Renal cortical epithelial cell (primary cell): ENCODE measurements at regions not wholly inside any gene's neighbourhood (a gene's known extent, or its start where the extent isn't known, plus 50 kb on each side); places are given as distances from the start of the nearest gene placed in this dataset.
"Not testable (repeated sequence)": the region's sequence is repeated elsewhere in the genome, so short reads cannot be mapped to it uniquely, and the experiment has no call there.

Experiments used
- DNase-seq: peaks from one replicate; pipeline ENCODE4 v3.0.0-alpha.2; 2011; ENCODE audit warnings: low read depth

DNA sequence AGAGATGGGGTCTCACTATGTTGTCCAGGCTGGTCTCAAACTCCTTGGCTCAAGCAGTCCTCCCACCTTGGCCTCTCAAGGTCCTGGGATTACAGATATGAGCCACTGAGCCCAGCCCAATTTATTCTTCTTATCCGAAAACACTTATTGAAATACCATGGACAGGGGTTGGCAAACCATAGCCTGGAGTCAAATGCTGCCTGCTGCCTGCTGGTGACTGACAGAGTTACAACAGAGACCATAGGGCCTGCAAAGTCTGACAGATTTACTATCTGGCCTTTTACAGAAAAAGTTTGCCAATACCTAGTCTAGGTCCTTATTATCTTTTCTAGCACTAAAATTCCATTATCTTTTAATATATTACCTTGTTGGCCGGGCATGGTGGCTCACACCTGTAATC lies 87.1 kb upstream of the ZNF281 start:
- DNase-seq = no peak

DNA sequence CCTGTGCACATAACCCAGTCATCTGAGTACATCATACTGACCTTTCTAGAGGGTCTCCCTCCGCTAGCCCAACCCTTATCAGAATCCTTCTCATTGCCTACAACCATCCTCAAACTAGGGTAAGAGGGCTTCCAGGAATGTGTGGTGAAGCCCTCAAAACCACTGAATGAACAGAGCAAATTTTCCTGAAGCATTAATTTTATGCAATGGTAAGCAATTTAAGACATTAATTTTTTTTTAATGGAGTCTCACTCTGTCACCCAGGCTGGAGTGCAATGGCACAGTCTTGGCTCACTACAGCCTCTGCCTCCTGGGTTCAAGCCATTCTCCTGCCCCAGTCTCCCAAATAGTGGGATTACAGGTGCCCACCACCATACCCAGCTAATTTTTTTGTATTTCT lies 86.1 kb upstream of the ZNF281 start:
- no peak for DNase-seq

- peak; percentile 68 for DNase-seq
Measured at GRCh38 chr1:200493344-200493743, 83.5 kb upstream of the ZNF281 start.

DNA sequence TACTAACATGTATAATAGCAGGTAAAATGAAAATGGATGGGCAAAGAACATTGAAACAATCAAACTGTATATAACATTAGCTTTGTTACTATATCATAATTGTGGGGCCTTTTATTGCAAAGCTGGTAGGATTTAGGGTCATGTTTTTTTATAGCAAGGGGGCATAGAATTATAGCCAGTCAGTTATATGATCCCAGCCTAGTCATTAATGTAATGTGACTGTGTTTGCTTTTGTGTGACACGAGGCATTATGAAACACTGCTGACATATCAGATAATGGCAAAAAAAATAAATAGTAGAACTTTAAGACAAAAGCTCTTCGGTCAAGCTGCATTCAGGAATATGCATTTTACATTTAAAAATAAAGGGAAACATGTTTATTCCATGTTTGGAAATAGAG lies 81.3 kb upstream of the ZNF281 start:
- no peak for DNase-seq

DNA sequence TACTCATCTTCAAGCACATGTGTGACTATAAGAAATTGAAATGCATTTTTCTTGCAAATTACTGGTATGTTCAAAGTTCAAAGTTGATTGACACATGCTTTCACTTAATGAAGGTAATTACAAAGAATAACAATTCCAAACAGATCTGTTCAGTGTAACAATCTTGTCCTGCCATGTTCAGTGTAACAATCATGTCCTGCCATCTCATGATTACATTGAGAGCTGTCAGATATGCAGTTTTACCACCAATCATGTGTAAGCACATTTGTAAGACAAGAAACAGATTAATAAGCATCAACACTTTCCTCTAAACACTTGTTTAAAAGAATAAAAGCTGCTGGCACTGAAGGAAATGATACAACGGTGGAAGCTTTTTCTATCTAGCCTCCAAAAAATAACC lies 80.3 kb upstream of the ZNF281 start:
- no peak for DNase-seq

DNA sequence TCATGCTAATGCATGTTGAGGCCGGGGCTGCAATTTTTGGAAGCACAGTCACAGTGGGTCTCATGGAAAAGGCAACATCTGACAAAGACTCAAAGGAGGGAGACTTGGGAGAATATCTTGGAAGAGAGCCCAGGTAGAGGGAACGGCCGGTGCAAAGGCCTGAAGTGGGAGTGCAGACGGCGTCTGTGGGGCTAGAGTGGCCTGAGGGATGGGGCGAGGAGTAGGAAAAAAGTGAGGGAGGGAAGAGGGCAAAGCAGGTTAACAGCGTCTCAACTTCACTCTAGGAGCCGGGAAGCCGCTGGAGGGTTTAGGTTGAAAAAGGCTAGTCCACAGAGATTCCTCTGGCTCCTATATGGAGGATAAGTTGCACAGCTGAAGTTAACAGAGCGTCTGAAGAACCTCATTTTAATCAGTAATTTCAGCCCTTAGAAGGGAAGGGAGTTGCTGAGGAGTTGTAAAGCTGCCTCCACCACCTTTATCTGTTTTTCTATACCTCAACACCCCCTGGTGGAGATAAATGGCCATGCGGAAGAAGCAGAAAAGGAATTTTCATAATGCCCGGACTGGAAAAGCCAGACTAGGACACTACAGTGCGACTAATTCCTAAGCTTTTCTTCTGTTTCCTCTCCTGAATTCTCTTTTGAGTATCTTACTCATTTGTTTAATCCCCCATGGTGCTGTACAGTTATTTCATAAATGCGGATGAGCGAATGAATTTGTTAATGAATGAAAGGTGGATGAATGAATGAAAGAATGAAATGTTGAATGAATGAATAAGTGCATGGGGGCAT lies 78.7 kb upstream of the ZNF281 start:
- DNase-seq = peak; percentile 84

DNA sequence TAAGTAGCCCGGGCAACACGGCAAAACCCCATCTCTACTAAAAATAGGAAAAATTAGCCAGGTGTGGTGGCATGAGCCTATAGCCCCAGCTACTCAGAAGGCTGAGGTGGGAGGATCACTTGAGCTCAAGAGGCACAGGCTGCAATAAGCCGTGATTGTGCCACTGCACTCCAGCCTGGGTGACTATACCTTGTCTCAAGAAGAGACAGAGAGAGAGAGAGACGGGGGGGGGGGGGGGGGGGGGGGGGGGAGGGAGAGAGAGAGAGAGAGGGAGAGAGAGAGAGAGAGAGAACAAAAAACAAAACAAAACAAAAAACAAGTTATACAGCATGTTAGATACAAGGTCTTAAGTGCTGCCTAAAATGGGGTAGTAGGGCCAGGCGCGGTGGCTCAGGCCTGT lies 77.8 kb upstream of the ZNF281 start:
- no peak for DNase-seq

DNA sequence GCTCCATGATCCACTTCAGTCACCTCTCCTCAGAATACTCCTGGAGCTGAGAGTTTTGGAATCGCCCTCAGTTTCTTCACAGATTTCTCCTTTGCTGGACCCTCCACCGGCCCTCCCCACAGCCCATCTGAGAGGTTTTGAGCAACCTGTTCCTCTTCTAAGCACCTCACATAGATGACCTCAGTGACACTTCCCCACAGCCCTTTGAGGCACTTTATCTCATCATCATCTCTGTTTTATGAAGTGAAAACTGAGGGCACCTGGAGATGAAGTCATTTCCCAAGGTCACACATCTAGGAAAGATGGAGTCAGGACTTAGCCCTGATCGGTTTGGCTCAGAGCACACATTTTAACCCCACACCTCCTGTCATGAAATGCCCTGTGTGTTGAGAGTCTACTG lies 76.8 kb upstream of the ZNF281 start:
- no peak for DNase-seq

DNA sequence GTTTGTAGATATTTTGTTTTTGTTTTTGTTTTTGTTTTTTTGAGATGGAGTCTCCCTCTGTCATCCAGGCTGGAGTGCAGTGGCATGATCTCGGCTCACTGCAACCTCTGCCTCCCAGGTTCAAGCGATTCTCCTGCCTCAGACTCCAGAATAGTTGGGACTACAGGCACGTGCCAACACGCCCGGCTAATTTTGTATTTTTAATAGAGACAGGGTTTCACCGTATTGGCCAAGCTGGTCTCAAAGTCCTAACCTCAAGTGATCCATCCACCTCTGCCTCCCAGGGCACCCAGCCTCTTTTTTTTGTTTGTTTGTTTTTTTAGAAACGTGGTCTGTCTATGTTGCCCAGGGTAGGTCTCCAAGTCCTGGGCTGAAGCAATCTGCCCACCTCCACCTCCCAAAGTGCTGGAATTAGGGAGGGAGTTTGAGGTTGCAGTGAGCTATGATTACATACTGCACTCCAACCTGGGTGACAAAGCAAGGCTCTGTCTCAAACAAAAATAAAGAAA lies 74.7 kb upstream of the ZNF281 start:
- DNase-seq = not testable (repeated sequence)

DNA sequence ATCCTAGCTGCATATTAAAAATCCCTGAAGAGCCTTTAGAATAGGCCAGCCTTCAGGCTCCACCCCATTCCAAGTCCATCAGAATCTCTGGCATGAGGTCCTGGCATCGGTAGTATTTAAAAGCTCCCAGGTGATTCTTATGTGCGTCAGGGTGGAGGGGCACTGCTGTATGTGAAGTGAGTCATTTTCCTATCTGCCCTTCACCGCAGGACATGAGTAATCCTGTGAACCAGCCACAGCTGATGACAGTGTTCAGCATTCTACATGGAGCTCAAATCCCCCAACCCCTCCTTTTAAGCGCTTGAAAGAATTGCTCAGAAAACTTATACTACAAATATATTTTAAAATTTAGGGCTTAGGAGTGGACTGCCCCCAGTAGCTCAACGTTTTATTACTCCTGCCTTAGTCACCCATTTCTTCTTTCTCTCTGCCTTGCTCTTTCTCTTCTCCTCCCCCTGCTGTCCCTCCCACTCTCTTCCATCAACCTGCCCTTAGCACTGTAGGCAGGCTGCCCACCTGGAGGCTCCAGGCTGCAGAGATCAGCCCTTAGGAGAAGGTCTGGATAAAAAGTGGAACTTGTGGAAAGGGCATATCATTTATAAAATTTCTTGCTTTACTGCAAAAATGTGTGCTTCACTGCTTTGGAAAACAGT lies 73.8 kb upstream of the ZNF281 start:
- DNase-seq = peak; percentile 98

DNA sequence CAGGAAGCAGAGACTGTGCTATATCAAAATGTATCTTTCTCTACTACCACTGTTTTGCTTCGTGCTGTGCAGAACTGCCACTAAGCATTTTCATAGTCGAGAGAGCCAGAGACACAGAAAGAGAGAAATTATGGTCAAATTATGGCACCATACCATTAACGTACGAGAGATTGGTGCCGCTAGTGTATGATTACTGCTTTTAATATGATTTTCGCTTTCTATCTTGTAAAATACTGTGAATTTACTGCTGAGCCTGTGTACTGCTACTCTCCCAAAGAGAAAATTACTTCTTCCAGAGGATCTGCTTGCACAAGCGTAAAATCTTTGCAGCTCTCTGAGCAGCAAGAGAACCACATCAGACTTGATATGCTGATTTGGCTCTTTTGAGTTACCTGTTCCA lies 71.1 kb upstream of the ZNF281 start:
- no peak for DNase-seq

GRCh38 chr1:200479816-200480215 lies 70.0 kb upstream of the ZNF281 start:
- DNase-seq = no peak

GRCh38 chr1:200478945-200479558 lies 69.2 kb upstream of the ZNF281 start:
- DNase-seq = no peak

- DNase-seq = no peak
Measured at GRCh38 chr1:200478239-200478623, 68.4 kb upstream of the ZNF281 start.

DNA sequence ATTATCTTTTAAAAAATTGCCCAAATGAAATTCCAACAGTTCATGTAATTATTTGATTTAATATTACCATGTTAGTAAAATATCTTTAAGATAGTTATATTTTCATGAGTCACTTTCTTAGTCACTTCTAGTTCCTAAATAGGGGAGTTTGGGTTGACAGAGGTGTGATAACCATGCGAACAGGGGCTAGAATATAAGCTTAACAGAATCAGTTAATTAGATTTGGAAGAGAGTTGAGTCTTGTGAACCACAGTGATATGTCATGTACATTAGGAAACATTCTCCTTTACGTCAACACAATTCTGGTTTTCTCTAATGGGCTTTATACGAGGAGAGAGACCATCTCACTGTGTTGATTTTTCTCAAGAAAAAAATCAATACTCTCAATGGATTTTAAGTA lies 64.8 kb upstream of the ZNF281 start:
- no peak for DNase-seq

DNA sequence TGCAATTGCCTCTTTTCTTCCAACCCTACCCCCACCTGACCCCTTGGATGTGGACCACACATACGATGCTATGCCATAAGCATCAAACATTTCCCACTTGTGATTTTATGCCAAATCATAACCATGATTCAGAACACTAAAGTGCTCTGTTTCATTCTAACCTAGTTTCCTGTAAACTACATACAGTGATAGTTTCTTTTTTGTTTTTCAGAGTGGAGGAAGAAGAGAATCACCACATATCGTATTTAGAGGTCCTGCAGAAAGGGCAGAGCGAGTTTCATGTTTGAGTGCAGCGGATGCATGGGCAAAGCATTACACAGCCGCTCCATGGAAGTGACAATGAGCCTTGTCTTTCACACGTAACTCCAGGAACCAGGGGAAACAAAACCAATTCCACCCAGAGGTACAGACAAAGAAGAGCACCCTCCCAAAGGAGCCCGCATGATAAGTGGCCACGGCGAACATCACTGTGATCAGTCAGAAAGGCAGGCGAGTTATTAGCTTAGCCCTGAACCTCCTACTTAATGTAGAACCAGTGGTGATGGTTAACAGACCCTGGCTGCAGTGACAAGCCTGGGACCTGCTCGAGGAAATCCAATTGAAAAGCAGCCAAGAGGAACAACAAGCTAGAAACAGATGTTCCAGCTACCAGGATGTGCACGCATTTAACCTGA lies 64.0 kb upstream of the ZNF281 start:
- peak; percentile 72 for DNase-seq

GRCh38 chr1:200471739-200472138 lies 61.9 kb upstream of the ZNF281 start:
- no peak for DNase-seq

GRCh38 chr1:200468264-200469001 lies 58.6 kb upstream of the ZNF281 start:
- DNase-seq = peak; percentile 59

DNA sequence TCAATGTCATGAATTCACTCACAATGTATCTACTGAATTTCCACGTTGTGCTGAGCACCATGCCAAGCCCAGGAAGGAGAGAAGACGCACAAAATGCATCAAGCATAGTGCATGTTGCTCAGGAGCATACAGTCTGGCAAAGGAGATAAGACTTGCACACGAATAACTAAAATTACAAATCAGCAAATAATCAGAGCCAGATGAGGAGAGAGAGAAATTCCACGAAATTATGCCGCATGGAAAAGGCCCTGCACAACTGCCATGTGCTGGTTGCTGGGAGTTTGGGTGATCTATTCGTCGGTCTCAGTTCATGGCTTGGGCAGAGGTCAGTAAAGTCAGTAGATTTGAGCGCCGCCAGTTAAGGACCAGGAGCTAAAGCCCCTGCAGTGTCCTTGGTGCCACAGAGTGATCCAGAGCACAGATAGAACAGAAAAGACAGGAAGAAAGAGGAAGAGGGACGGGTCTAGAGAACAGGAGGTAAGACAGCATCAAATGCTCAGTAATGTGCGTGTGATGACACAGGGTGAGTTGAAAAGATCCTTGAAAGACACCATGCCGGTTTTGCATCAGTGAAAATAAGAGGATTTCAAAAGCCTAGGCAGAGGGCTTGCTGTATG lies 55.1 kb upstream of the ZNF281 start:
- DNase-seq = no peak
